Liver (tissue), 8 donors: ENCODE measurements at regions not wholly inside any gene's neighbourhood (a gene's known extent, or its start where the extent isn't known, plus 50 kb on each side); places are given as distances from the start of the nearest gene placed in this dataset.

ENCODE experiments used
- DNase-seq: peaks from one replicate; pipeline ENCODE4 v3.0.0-alpha.2; 2017; ENCODE audit warnings: low spot score
- H3K27ac ChIP-seq, 2 donors: one replicate each; pipeline ENCODE4 v1.7.0; 2013; ENCODE audit warnings: inconsistent platforms in 2 of 2, low read length in 2 of 2, control low read depth in 1 of 2, low read depth in 1 of 2, mild to moderate bottlenecking in 1 of 2
- H3K27me3 ChIP-seq, 4 donors: one replicate each; pipeline versions ENCODE4 v1.6.1 to v1.7.0; 2013; ENCODE audit warnings: low read length in 3 of 4, inconsistent platforms in 1 of 4, mild to moderate bottlenecking in 1 of 4, moderate library complexity in 1 of 4; ENCODE audit not compliant: control insufficient read depth in 4 of 4, insufficient read depth in 4 of 4
- H3K36me3 ChIP-seq, 4 donors: one replicate each; pipeline versions ENCODE4 v1.6.1 to v1.7.0; 2013; ENCODE audit warnings: low read length in 3 of 4, mild to moderate bottlenecking in 3 of 4, low read depth in 1 of 4, moderate library complexity in 1 of 4; ENCODE audit not compliant: control insufficient read depth in 4 of 4, insufficient read depth in 3 of 4
- H3K4me1 ChIP-seq, 4 donors: one replicate each; pipeline versions ENCODE4 v1.6.1 to v1.7.0; 2013; ENCODE audit warnings: low read length in 3 of 4, mild to moderate bottlenecking in 3 of 4, moderate library complexity in 1 of 4; ENCODE audit not compliant: control insufficient read depth in 4 of 4, insufficient read depth in 4 of 4
- H3K4me3 ChIP-seq, 3 donors: one replicate each; pipeline versions ENCODE4 v1.6.1 to v1.7.0; 2013; ENCODE audit warnings: low read length in 3 of 3, control low read depth in 1 of 3, low read depth in 1 of 3, mild to moderate bottlenecking in 1 of 3
- H3K9ac ChIP-seq, 2 donors: one replicate each; pipeline ENCODE4 v1.7.0; 2013; ENCODE audit warnings: low read length in 2 of 2, mild to moderate bottlenecking in 2 of 2, moderate library complexity in 2 of 2, control low read depth in 1 of 2, low read depth in 1 of 2
- H3K9me3 ChIP-seq, 4 donors: one replicate each; pipeline versions ENCODE4 v1.6.1 to v1.7.0; 2013; ENCODE audit warnings: low read length in 3 of 4; ENCODE audit not compliant: control insufficient read depth in 4 of 4
- FOXA1 ChIP-seq: IDR thresholded peaks from 2 replicates; pipeline ENCODE4 v1.6.1; 2016; ENCODE audit warnings: antibody characterized with exemption
- FOXA2 ChIP-seq: IDR thresholded peaks from 2 replicates; pipeline ENCODE4 v1.6.1; 2016; ENCODE audit warnings: antibody characterized with exemption
- GABPA ChIP-seq, 2 donors: IDR thresholded peaks in 1 of 2; conservative IDR thresholded peaks in 1 of 2; 2 replicates each; pipeline ENCODE4 v1.6.1; 2016; ENCODE audit warnings: antibody characterized with exemption in 2 of 2, mild to moderate bottlenecking in 1 of 2, moderate library complexity in 1 of 2
- HNF4A ChIP-seq, 2 donors: conservative IDR thresholded peaks; 2 replicates each; pipeline ENCODE4 v1.6.1; 2016; ENCODE audit warnings: antibody characterized with exemption in 2 of 2, mild to moderate bottlenecking in 2 of 2
- JUND ChIP-seq, 2 donors: IDR thresholded peaks; 2 replicates each; pipeline ENCODE4 v1.6.1; 2016; ENCODE audit warnings: antibody characterized with exemption in 2 of 2
- NR2F2 ChIP-seq: IDR thresholded peaks from 2 replicates; pipeline ENCODE4 v1.6.1; 2016; ENCODE audit warnings: antibody characterized with exemption
- RAD21 ChIP-seq, 2 donors: IDR thresholded peaks; 2 replicates each; pipeline ENCODE4 v1.6.1; 2016; ENCODE audit warnings: antibody characterized with exemption in 2 of 2, mild to moderate bottlenecking in 2 of 2
- RXRA ChIP-seq, 2 donors: IDR thresholded peaks; 2 replicates each; pipeline ENCODE4 v1.6.1; 2017 to 2018; ENCODE audit warnings: antibody characterized with exemption in 2 of 2, mild to moderate bottlenecking in 1 of 2
- SP1 ChIP-seq: IDR thresholded peaks from 2 replicates; pipeline ENCODE4 v1.6.1; 2018; ENCODE audit warnings: antibody characterized with exemption, mild to moderate bottlenecking
- TAF1 ChIP-seq: conservative IDR thresholded peaks from 2 replicates; pipeline ENCODE4 v1.6.1; 2016; ENCODE audit warnings: antibody characterized with exemption, mild to moderate bottlenecking
- YY1 ChIP-seq: IDR thresholded peaks from 2 replicates; pipeline ENCODE4 v1.6.1; 2016; ENCODE audit warnings: antibody characterized with exemption, mild to moderate bottlenecking
- WGBS: extraction: QIAGEN DNeasy Blood & Tissue Kit; methylation state at CpG from one replicate; pipeline ENCODE4 v1.1.7; 2013; 5-methylcytosine and 5-hydroxymethylcytosine counted together
- TF ChIP-seq, protein P1 (sequence below): fragments of 150-350 bp; IDR thresholded peaks from 2 replicates; pipeline ENCODE4 v1.5.1; 2017; ENCODE audit warnings: improper control_type of control experiment, low read depth, low read length; ENCODE audit not compliant: missing input control
- TF ChIP-seq, protein P2 (sequence below): IDR thresholded peaks from 2 replicates; pipeline ENCODE4 v1.6.1; 2016; ENCODE audit warnings: antibody characterized with exemption, mild to moderate bottlenecking
- TF ChIP-seq, protein P3 (sequence below): IDR thresholded peaks from 2 replicates; pipeline ENCODE4 v1.6.1; 2016; ENCODE audit warnings: antibody characterized with exemption
- TF ChIP-seq, protein P4 (sequence below): IDR thresholded peaks from 2 replicates; pipeline ENCODE4 v1.6.1; 2016; ENCODE audit warnings: antibody characterized with exemption
- donor health status: healthy.
- donor health status: healthy.
- donor health status: healthy.
- donor health status: healthy.
- donor health status: healthy.

DNA sequence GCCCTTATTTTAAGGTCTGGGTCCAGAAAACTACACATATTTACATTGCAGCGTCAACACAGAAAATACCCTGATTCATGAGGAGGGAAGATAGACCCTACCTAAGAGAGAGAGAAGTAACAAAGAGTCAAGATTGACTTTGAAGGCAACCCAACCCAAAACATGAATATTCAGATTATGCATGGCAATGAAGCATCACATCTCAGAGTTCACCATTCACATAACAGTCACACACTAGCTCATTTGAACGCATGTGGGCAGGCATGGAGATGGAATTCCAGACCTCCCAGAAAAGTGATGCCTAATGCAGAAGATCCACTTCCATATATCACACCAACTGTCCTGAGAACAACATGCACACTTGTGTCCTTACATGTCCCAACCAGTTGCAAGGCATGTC, 190.1 kb upstream of the ITGA1 start:
- WGBS: 88% methylated on average over 2 of the region's 2 CpGs
- Histone ChIP-seq H3K9ac (no peak overlapping the region), H3K4me1 (no peaks in the 10 kb centered on the region), H3K4me3 (no peak overlapping the region), H3K27me3 (peaks cover 0 to 2% (median 0%) of the 10 kb centered on the region in 4 donors), H3K36me3 (no peaks in the 10 kb centered on the region), H3K9me3 (no peaks in the 10 kb centered on the region), H3K27ac (no peak overlapping the region)
- no peak for TF ChIP-seq JUND (IDR thresholded peaks at IDR 0.05)
- no peak for TF ChIP-seq GABPA (IDR thresholded peaks at IDR 0.05 in 1 of 2, conservative IDR thresholded peaks at IDR 0.05 in 1 of 2)
- no peak for TF ChIP-seq TAF1
- TF ChIP-seq HNF4A (conservative IDR thresholded peaks at IDR 0.05): no peak
- TF ChIP-seq YY1: no peak
- TF ChIP-seq, protein P1, sequence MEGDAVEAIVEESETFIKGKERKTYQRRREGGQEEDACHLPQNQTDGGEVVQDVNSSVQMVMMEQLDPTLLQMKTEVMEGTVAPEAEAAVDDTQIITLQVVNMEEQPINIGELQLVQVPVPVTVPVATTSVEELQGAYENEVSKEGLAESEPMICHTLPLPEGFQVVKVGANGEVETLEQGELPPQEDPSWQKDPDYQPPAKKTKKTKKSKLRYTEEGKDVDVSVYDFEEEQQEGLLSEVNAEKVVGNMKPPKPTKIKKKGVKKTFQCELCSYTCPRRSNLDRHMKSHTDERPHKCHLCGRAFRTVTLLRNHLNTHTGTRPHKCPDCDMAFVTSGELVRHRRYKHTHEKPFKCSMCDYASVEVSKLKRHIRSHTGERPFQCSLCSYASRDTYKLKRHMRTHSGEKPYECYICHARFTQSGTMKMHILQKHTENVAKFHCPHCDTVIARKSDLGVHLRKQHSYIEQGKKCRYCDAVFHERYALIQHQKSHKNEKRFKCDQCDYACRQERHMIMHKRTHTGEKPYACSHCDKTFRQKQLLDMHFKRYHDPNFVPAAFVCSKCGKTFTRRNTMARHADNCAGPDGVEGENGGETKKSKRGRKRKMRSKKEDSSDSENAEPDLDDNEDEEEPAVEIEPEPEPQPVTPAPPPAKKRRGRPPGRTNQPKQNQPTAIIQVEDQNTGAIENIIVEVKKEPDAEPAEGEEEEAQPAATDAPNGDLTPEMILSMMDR: no peak
- no peak for TF ChIP-seq SP1
- no peak for TF ChIP-seq RAD21 (IDR thresholded peaks at IDR 0.05)
- TF ChIP-seq, protein P2, sequence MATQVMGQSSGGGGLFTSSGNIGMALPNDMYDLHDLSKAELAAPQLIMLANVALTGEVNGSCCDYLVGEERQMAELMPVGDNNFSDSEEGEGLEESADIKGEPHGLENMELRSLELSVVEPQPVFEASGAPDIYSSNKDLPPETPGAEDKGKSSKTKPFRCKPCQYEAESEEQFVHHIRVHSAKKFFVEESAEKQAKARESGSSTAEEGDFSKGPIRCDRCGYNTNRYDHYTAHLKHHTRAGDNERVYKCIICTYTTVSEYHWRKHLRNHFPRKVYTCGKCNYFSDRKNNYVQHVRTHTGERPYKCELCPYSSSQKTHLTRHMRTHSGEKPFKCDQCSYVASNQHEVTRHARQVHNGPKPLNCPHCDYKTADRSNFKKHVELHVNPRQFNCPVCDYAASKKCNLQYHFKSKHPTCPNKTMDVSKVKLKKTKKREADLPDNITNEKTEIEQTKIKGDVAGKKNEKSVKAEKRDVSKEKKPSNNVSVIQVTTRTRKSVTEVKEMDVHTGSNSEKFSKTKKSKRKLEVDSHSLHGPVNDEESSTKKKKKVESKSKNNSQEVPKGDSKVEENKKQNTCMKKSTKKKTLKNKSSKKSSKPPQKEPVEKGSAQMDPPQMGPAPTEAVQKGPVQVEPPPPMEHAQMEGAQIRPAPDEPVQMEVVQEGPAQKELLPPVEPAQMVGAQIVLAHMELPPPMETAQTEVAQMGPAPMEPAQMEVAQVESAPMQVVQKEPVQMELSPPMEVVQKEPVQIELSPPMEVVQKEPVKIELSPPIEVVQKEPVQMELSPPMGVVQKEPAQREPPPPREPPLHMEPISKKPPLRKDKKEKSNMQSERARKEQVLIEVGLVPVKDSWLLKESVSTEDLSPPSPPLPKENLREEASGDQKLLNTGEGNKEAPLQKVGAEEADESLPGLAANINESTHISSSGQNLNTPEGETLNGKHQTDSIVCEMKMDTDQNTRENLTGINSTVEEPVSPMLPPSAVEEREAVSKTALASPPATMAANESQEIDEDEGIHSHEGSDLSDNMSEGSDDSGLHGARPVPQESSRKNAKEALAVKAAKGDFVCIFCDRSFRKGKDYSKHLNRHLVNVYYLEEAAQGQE: no peak
- no peak for TF ChIP-seq FOXA2
- TF ChIP-seq, protein P3, sequence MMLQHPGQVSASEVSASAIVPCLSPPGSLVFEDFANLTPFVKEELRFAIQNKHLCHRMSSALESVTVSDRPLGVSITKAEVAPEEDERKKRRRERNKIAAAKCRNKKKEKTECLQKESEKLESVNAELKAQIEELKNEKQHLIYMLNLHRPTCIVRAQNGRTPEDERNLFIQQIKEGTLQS: no peak
- no peak for TF ChIP-seq RXRA (IDR thresholded peaks at IDR 0.05)
- TF ChIP-seq, protein P4, sequence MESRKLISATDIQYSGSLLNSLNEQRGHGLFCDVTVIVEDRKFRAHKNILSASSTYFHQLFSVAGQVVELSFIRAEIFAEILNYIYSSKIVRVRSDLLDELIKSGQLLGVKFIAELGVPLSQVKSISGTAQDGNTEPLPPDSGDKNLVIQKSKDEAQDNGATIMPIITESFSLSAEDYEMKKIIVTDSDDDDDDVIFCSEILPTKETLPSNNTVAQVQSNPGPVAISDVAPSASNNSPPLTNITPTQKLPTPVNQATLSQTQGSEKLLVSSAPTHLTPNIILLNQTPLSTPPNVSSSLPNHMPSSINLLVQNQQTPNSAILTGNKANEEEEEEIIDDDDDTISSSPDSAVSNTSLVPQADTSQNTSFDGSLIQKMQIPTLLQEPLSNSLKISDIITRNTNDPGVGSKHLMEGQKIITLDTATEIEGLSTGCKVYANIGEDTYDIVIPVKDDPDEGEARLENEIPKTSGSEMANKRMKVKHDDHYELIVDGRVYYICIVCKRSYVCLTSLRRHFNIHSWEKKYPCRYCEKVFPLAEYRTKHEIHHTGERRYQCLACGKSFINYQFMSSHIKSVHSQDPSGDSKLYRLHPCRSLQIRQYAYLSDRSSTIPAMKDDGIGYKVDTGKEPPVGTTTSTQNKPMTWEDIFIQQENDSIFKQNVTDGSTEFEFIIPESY: no peak
- no peak for TF ChIP-seq FOXA1
- TF ChIP-seq NR2F2: no peak
- DNase-seq: no peak

DNA sequence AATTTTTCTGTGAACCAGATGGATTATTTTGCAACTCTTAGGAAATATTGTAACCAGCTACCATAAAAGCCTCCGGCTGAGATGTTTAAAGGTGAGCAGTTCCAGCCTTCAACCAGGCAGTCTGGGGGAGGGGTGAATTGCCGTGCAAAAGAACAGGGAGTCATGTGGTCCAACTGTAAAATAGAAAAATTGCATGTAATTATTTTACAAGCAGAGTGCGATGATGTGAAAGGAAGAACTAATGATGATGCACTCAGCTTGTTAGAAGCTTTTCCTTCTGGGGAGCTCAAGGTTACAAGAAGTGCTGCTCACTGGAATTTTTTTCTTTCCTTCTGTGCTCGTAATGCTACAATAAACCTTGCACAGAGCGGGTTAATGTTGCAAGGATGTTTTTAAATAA, 188.7 kb upstream of the ITGA1 start:
- no peak for DNase-seq
- H3K36me3 ChIP-seq: no peaks in the 10 kb centered on the region
- no peak overlapping the region for H3K4me3 ChIP-seq
- H3K9me3 ChIP-seq: no peaks in the 10 kb centered on the region
- TF ChIP-seq, protein P1: no peak
- no peak for TF ChIP-seq SP1
- TF ChIP-seq, protein P3: no peak
- TF ChIP-seq FOXA1: no peak
- no peak for TF ChIP-seq NR2F2
- no peak for TF ChIP-seq GABPA (IDR thresholded peaks at IDR 0.05 in 1 of 2, conservative IDR thresholded peaks at IDR 0.05 in 1 of 2)
- no peak for TF ChIP-seq JUND (IDR thresholded peaks at IDR 0.05)
- no peak for TF ChIP-seq TAF1
- no peak overlapping the region for H3K27ac ChIP-seq
- no peak overlapping the region for H3K9ac ChIP-seq
- WGBS: 62% methylated on average over 5 of the region's 5 CpGs
- no peaks in the 10 kb centered on the region for H3K27me3 ChIP-seq
- H3K4me1 ChIP-seq: peaks cover 0 to 4% (median 2%) of the 10 kb centered on the region in 4 donors
